ENCODE measurements at regions not wholly inside any gene's neighbourhood (a gene's known extent, or its start where the extent isn't known, plus 50 kb on each side); places are given as distances from the start of the nearest gene placed in this dataset.

DNA sequence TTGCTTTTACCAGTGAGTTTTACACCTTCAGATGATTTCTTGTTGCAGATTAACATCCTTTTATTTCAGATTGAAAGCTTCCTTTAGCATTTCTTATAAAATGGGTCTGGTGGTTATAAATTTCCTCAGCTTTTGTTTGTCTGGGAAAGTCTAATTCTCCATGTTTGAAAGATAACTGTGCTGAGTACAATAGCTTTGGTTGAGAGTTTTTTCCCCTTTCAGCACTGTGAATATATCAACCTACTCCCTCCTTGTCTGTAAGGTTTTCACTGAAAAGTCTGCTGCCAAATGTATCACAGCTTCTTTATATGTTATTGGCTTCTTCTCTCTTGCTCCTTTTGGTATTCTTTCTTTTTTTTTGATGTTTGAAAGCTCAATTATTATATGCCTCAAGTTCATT is 53.5 kb upstream of the ACTRT1 start:
- TF ChIP-seq CTCF (conservative IDR thresholded peaks at IDR 0.05; ENCODE audit: low read depth, low read length): no peak
- no peak for DNase-seq (ENCODE audit: low read depth)
- H3K4me3 ChIP-seq (ENCODE audit: low read depth, low read length): no peak overlapping the region

Measured in epithelial cell of proximal tubule (primary cell).